Stomach (tissue), 4 donors: ENCODE measurements at regions not wholly inside any gene's neighbourhood (a gene's known extent, or its start where the extent isn't known, plus 50 kb on each side); places are given as distances from the start of the nearest gene placed in this dataset.

Source experiments
- POLR2A ChIP-seq, 4 donors: fragments of 450-650 bp; IDR thresholded peaks; one replicate each; pipeline ENCODE4 v1.6.1; 2016; ENCODE audit warnings: antibody characterized with exemption in 4 of 4, control low read depth in 2 of 4, mild to moderate bottlenecking in 1 of 4, moderate library complexity in 1 of 4
- TF ChIP-seq, protein P1 (sequence below), 7 experiments: fragments of 450-650 bp in 4 of 7; fragments of 200-600 bp in 3 of 7; sonication (generic) in 3 of 7; IDR thresholded peaks; one replicate each; pipeline ENCODE4 v1.5.1; 2016 to 2019; ENCODE audit warnings: antibody characterized with exemption in 7 of 7, control low read depth in 2 of 7, mild to moderate bottlenecking in 1 of 7

DNA sequence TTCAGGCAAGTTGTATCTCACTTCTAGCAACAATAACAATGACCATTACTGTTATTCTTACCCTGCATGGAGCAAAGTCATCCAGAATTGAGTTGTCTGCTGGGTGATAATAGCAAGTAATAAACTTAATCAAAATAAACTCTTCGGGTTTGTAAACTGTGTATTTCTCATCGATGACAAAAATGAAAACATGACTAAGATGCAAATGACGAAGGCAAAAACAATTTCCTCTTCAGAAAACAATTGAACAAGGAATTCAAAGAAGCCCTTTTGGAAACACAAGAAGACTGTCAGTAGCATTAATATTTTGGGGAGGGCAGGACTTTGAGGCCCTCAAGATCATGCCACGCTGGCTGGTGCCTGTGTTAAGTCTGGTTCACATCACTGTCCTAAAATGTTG is 232.0 kb downstream of the BTG1 start:
- TF ChIP-seq, protein P1, sequence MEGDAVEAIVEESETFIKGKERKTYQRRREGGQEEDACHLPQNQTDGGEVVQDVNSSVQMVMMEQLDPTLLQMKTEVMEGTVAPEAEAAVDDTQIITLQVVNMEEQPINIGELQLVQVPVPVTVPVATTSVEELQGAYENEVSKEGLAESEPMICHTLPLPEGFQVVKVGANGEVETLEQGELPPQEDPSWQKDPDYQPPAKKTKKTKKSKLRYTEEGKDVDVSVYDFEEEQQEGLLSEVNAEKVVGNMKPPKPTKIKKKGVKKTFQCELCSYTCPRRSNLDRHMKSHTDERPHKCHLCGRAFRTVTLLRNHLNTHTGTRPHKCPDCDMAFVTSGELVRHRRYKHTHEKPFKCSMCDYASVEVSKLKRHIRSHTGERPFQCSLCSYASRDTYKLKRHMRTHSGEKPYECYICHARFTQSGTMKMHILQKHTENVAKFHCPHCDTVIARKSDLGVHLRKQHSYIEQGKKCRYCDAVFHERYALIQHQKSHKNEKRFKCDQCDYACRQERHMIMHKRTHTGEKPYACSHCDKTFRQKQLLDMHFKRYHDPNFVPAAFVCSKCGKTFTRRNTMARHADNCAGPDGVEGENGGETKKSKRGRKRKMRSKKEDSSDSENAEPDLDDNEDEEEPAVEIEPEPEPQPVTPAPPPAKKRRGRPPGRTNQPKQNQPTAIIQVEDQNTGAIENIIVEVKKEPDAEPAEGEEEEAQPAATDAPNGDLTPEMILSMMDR (IDR thresholded peaks at IDR 0.05), result no peak
- TF ChIP-seq POLR2A (IDR thresholded peaks at IDR 0.05), result no peak
